Chondrocyte (in vitro differentiated cells): ENCODE measurements at regions not wholly inside any gene's neighbourhood (a gene's known extent, or its start where the extent isn't known, plus 50 kb on each side); places are given as distances from the start of the nearest gene placed in this dataset.

ENCODE experiments used
- DNase-seq: peaks from one replicate; pipeline ENCODE4 v3.0.0; 2021; ENCODE audit warnings: mixed read lengths, low spot score
- H3K27ac Mint-ChIP-seq: one replicate; pipeline ENCODE4 v1.8.0; 2021; ENCODE audit warnings: mild to moderate bottlenecking, moderate library complexity, mixed read lengths; ENCODE audit not compliant: unreplicated experiment
- H3K27me3 Mint-ChIP-seq: 2 replicates; pipeline ENCODE4 v1.8.0; 2021; ENCODE audit warnings: low read depth, mixed read lengths
- H3K36me3 Mint-ChIP-seq: 2 replicates; pipeline ENCODE4 v1.8.0; 2021; ENCODE audit warnings: low read depth, mixed read lengths
- H3K4me1 Mint-ChIP-seq: 2 replicates; pipeline ENCODE4 v1.8.0; 2021; ENCODE audit warnings: low read depth, mild to moderate bottlenecking, mixed read lengths
- H3K4me3 Mint-ChIP-seq: one replicate; pipeline ENCODE4 v1.8.0; 2021; ENCODE audit warnings: mild to moderate bottlenecking, moderate library complexity, mixed read lengths; ENCODE audit not compliant: unreplicated experiment
- H3K9me3 Mint-ChIP-seq: 2 replicates; pipeline ENCODE4 v1.8.0; 2021; ENCODE audit warnings: low read depth, mixed read lengths
- TF ChIP-seq, protein P1 (sequence below): fragments of 200-600 bp; sonication (generic); IDR thresholded peaks from 2 replicates; pipeline ENCODE4 v1.5.0; 2021; ENCODE audit warnings: antibody characterized with exemption, mild to moderate bottlenecking, moderate library complexity

DNA sequence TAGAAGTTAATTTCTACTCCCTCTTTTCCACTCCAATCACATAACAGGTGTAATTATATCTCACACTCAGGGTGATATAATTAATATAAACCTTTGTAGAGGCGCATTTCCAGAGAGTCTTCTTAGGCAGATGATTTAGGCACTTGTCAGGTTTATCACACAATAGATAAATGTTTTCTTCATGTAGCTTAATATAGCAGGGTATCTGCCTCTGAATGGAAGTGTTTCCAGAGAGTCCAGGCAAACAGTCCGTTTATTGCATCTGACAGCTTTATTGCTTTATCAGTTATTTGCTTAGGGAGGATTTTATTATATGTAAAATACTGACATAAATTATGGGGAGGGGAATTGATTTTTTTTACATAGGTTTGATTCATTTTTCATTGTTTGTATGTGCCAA, 766.3 kb downstream of the SLC4A3 start:
- no peaks in the 10 kb centered on the region for H3K9me3 Mint-ChIP-seq

DNA sequence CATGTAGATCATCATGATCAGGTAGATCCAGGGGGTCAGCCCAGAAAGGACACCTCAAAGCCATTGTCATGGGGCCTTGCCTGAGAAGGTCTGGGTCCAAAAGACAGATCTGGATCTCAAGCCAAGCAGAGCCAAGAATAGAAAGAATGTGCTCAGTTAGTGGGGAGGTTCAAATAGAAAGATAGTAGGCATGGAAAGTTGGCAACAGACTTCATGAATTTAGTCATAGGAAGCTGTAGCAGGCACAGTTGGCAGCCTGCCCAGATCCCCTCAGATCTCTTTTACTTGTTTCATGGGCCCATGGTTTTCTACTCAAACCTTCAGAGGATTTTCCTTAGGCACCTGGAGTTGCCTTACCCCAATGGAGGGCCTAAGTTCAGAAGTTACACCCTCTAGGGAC, 767.0 kb downstream of the SLC4A3 start:
- DNase-seq: no peak
- TF ChIP-seq, protein P1, sequence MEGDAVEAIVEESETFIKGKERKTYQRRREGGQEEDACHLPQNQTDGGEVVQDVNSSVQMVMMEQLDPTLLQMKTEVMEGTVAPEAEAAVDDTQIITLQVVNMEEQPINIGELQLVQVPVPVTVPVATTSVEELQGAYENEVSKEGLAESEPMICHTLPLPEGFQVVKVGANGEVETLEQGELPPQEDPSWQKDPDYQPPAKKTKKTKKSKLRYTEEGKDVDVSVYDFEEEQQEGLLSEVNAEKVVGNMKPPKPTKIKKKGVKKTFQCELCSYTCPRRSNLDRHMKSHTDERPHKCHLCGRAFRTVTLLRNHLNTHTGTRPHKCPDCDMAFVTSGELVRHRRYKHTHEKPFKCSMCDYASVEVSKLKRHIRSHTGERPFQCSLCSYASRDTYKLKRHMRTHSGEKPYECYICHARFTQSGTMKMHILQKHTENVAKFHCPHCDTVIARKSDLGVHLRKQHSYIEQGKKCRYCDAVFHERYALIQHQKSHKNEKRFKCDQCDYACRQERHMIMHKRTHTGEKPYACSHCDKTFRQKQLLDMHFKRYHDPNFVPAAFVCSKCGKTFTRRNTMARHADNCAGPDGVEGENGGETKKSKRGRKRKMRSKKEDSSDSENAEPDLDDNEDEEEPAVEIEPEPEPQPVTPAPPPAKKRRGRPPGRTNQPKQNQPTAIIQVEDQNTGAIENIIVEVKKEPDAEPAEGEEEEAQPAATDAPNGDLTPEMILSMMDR: no peak
- Mint-ChIP-seq H3K9me3 (no peaks in the 10 kb centered on the region), H3K27ac (peak overlapping the region; percentile 6), H3K27me3 (peaks cover 3% of the 10 kb centered on the region), H3K4me3 (no peak overlapping the region), H3K4me1 (peaks cover 17% of the 10 kb centered on the region), H3K36me3 (no peaks in the 10 kb centered on the region)

More for the DNA sequence above, 766.3 kb downstream of the SLC4A3 start:
- DNase-seq: no peak
- H3K4me1 Mint-ChIP-seq: peaks cover 17% of the 10 kb centered on the region
- TF ChIP-seq, protein P1: no peak
- H3K4me3 Mint-ChIP-seq: no peak overlapping the region
- H3K27ac Mint-ChIP-seq: no peak overlapping the region
- peaks cover 3% of the 10 kb centered on the region for H3K27me3 Mint-ChIP-seq
- no peaks in the 10 kb centered on the region for H3K36me3 Mint-ChIP-seq

DNA sequence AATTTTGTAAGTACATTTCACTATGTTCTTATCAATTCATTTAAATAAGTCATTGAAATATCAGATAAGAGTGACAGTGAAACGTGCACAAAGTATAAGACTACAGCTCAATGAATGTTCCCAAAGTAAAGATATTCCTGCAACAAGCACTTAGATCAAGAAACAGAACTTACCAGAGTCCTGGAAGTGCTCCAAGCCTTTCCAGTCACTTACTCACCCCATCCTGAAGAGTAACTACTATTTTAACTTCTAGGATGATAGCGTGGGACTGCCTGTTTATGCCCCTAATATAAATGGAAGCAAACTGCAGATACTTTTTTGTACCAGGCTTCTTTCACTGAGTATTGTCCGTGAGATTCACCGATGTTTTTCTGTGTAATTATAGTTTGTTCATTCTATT, 768.9 kb downstream of the SLC4A3 start:
- H3K4me1 Mint-ChIP-seq: peaks cover 17% of the 10 kb centered on the region
- no peak overlapping the region for H3K27ac Mint-ChIP-seq
- peaks cover 3% of the 10 kb centered on the region for H3K9me3 Mint-ChIP-seq
- peaks cover under 1% of the 10 kb centered on the region for H3K36me3 Mint-ChIP-seq
- H3K27me3 Mint-ChIP-seq: peaks cover 2% of the 10 kb centered on the region
- DNase-seq: no peak
- H3K4me3 Mint-ChIP-seq: no peak overlapping the region
- TF ChIP-seq, protein P1: no peak

DNA sequence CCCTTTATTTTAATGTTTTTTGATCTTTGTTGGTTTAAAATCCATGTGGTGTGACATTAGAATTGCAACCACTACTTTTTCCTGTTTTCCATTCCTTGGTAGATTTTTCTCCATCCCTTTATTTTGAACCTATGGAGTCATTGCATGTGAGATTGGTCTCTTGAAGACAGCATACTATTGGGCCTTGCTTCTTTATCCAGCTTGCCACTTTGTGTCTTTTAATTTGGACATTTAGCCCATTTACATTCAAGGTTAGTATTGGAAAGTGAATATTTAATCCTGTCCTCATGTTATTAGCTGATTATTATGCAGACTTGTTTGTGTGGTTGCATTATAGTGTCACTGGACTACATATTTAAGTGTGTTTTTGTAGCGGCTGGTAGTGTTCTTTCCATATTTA, 782.9 kb downstream of the SLC4A3 start:
- H3K36me3 Mint-ChIP-seq: peaks cover 23% of the 10 kb centered on the region
- no peak for DNase-seq
- peaks cover 49% of the 10 kb centered on the region for H3K9me3 Mint-ChIP-seq
- H3K4me3 Mint-ChIP-seq: no peak overlapping the region
- no peaks in the 10 kb centered on the region for H3K4me1 Mint-ChIP-seq
- TF ChIP-seq, protein P1: no peak
- H3K27me3 Mint-ChIP-seq: no peaks in the 10 kb centered on the region
- no peak overlapping the region for H3K27ac Mint-ChIP-seq

DNA sequence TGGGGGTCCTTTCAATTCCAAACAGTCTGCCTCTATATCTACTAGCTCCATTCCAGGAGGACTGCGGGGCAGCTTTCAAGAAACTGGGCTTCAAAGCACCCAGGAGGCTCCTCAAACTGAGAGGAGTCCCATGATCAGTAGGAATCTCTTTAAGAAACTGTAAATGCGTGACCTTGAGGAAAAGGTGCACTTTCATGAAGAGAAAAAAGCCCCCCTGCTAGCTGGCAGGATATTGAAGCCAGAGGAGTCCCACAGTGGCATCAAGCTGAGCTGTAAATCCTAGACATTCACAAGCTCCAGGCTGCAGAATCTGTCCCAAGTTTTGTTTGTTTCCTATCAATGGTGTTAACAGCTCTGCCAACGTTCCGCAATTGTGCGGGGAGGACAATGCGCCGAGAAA, 790.1 kb downstream of the SLC4A3 start:
- TF ChIP-seq, protein P1: no peak
- Mint-ChIP-seq H3K36me3 (peaks cover 2% of the 10 kb centered on the region), H3K4me1 (peaks cover 5% of the 10 kb centered on the region), H3K9me3 (peaks cover 6% of the 10 kb centered on the region), H3K27me3 (no peaks in the 10 kb centered on the region), H3K4me3 (no peak overlapping the region), H3K27ac (no peak overlapping the region)
- no peak for DNase-seq
